ENCODE measurements at regions not wholly inside any gene's neighbourhood (a gene's known extent, or its start where the extent isn't known, plus 50 kb on each side); places are given as distances from the start of the nearest gene placed in this dataset.

DNA sequence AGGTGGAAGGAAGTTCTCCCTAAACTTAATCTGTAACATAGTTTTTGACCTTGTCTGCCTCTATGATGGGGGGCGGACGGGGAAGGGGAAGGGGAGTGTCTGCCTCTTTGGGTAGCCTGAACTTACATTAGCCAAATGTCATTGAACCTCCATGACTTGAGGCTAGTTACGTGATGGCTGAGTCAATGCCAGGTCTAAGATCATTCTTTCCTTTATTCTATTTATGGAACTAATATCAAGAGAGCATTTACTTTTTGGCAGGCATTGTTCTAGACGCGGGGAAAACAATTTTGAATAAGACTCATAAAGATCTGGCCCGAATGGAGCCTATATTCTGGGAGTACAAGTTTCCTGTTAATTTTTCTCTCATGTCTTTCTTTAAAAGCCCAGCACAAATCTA is 340.7 kb upstream of the C2CD4B start:
- DNase-seq (ENCODE audit: low spot score): no peak
- POLR2A ChIA-PET: no interaction called here
- no peak overlapping the region for H3K4me3 Mint-ChIP-seq
- 0 out of 2 replicates have a peak overlapping the region, but pooled peaks have one; percentile 83 for H3K27ac Mint-ChIP-seq
- H3K9me3 Mint-ChIP-seq: no peaks in the 10 kb centered on the region
- no peak for ATAC-seq
- H3K4me1 Mint-ChIP-seq: peaks cover 47% of the 10 kb centered on the region
- CTCF ChIA-PET: interaction anchor here (1.1 kb wide), 1 partner anchor 44 kb away, joined by 3 read pairs; no protein-coding TSS in a partner anchor
- no peaks in the 10 kb centered on the region for H3K36me3 Mint-ChIP-seq
- H3K27me3 Mint-ChIP-seq (ENCODE audit: low read depth): no peaks in the 10 kb centered on the region
- TF ChIP-seq, protein P1, sequence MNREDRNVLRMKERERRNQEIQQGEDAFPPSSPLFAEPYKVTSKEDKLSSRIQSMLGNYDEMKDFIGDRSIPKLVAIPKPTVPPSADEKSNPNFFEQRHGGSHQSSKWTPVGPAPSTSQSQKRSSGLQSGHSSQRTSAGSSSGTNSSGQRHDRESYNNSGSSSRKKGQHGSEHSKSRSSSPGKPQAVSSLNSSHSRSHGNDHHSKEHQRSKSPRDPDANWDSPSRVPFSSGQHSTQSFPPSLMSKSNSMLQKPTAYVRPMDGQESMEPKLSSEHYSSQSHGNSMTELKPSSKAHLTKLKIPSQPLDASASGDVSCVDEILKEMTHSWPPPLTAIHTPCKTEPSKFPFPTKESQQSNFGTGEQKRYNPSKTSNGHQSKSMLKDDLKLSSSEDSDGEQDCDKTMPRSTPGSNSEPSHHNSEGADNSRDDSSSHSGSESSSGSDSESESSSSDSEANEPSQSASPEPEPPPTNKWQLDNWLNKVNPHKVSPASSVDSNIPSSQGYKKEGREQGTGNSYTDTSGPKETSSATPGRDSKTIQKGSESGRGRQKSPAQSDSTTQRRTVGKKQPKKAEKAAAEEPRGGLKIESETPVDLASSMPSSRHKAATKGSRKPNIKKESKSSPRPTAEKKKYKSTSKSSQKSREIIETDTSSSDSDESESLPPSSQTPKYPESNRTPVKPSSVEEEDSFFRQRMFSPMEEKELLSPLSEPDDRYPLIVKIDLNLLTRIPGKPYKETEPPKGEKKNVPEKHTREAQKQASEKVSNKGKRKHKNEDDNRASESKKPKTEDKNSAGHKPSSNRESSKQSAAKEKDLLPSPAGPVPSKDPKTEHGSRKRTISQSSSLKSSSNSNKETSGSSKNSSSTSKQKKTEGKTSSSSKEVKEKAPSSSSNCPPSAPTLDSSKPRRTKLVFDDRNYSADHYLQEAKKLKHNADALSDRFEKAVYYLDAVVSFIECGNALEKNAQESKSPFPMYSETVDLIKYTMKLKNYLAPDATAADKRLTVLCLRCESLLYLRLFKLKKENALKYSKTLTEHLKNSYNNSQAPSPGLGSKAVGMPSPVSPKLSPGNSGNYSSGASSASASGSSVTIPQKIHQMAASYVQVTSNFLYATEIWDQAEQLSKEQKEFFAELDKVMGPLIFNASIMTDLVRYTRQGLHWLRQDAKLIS (CRISPR knock-in tag; IDR thresholded peaks at IDR 0.05; ENCODE audit: borderline replicate concordance): no peak
- TF ChIP-seq EMX1 (CRISPR knock-in tag; IDR thresholded peaks at IDR 0.05) (no peak), RORB (CRISPR knock-in tag; IDR thresholded peaks at IDR 0.05) (no peak), GABPB1 (CRISPR knock-in tag; IDR thresholded peaks at IDR 0.05) (no peak), ZNF138 (CRISPR knock-in tag; conservative IDR thresholded peaks at IDR 0.05) (no peak), GRHL2 (CRISPR knock-in tag; IDR thresholded peaks at IDR 0.05; ENCODE audit: insufficient replicate concordance, severe bottlenecking) (no peak)
- TF ChIP-seq, protein P2, sequence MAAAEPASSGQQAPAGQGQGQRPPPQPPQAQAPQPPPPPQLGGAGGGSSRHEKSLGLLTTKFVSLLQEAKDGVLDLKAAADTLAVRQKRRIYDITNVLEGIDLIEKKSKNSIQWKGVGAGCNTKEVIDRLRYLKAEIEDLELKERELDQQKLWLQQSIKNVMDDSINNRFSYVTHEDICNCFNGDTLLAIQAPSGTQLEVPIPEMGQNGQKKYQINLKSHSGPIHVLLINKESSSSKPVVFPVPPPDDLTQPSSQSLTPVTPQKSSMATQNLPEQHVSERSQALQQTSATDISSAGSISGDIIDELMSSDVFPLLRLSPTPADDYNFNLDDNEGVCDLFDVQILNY (CRISPR knock-in tag; IDR thresholded peaks at IDR 0.05): no peak

DNA sequence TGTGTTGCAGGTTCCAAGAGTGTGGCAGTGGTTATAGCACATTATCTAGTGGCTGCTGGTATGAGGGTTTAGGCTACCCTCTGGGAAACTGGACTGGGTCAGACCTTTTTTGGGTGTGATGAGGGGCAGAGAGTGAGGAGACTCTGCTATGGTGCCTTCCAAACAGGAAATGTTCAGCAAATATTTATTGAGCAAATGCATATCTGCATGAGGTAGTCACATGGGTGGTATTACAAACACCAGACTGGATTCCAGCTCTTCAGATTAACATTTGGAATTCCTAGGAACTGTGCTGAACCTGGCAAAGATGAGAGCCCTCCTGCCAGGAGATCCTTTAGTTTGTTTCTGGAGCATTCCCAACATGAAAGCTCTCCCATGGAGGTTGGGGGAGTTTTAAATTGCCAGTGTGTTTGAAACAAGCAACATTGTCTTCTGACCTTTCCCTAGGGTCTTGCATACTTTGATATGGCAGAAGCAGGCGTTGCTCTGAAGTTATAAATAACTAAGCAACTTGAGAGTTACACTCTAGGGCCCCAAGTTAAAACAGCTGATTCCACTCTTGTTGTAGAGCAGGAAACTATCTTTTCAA is 341.2 kb upstream of the C2CD4B start:
- H3K4me3 Mint-ChIP-seq: no peak overlapping the region
- POLR2A ChIA-PET: interaction anchor here (0.6 kb wide), 1 partner anchor 115 kb away, joined by 3 read pairs; no protein-coding TSS in a partner anchor
- no peaks in the 10 kb centered on the region for H3K9me3 Mint-ChIP-seq
- TF ChIP-seq TP53 (CRISPR knock-in tag; IDR thresholded peaks at IDR 0.05) (no peak), GTF2I (CRISPR knock-in tag; conservative IDR thresholded peaks at IDR 0.05) (no peak), FOXK1 (CRISPR knock-in tag; IDR thresholded peaks at IDR 0.05) (no peak), CBFB (CRISPR knock-in tag; IDR thresholded peaks at IDR 0.05; ENCODE audit: low read depth) (no peak), CREB1 (CRISPR knock-in tag; IDR thresholded peaks at IDR 0.05) (no peak), ZBTB21 (CRISPR knock-in tag; IDR thresholded peaks at IDR 0.05; ENCODE audit: borderline replicate concordance) (no peak), NR2C2 (CRISPR knock-in tag; IDR thresholded peaks at IDR 0.05) (no peak)
- TF ChIP-seq, protein P3, sequence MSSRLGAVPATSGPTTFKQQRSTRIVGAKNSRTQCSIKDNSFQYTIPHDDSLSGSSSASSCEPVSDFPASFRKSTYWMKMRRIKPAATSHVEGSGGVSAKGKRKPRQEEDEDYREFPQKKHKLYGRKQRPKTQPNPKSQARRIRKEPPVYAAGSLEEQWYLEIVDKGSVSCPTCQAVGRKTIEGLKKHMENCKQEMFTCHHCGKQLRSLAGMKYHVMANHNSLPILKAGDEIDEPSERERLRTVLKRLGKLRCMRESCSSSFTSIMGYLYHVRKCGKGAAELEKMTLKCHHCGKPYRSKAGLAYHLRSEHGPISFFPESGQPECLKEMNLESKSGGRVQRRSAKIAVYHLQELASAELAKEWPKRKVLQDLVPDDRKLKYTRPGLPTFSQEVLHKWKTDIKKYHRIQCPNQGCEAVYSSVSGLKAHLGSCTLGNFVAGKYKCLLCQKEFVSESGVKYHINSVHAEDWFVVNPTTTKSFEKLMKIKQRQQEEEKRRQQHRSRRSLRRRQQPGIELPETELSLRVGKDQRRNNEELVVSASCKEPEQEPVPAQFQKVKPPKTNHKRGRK (CRISPR knock-in tag; IDR thresholded peaks at IDR 0.05; ENCODE audit: borderline replicate concordance): no peak
- TF ChIP-seq, protein P4, sequence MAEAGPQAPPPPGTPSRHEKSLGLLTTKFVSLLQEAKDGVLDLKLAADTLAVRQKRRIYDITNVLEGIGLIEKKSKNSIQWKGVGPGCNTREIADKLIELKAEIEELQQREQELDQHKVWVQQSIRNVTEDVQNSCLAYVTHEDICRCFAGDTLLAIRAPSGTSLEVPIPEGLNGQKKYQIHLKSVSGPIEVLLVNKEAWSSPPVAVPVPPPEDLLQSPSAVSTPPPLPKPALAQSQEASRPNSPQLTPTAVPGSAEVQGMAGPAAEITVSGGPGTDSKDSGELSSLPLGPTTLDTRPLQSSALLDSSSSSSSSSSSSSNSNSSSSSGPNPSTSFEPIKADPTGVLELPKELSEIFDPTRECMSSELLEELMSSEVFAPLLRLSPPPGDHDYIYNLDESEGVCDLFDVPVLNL (CRISPR knock-in tag; IDR thresholded peaks at IDR 0.05; ENCODE audit: borderline replicate concordance, low read depth): no peak
- TF ChIP-seq, protein P5, sequence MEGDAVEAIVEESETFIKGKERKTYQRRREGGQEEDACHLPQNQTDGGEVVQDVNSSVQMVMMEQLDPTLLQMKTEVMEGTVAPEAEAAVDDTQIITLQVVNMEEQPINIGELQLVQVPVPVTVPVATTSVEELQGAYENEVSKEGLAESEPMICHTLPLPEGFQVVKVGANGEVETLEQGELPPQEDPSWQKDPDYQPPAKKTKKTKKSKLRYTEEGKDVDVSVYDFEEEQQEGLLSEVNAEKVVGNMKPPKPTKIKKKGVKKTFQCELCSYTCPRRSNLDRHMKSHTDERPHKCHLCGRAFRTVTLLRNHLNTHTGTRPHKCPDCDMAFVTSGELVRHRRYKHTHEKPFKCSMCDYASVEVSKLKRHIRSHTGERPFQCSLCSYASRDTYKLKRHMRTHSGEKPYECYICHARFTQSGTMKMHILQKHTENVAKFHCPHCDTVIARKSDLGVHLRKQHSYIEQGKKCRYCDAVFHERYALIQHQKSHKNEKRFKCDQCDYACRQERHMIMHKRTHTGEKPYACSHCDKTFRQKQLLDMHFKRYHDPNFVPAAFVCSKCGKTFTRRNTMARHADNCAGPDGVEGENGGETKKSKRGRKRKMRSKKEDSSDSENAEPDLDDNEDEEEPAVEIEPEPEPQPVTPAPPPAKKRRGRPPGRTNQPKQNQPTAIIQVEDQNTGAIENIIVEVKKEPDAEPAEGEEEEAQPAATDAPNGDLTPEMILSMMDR (IDR thresholded peaks at IDR 0.05): no peak
- CTCF ChIA-PET: interaction anchor here (0.9 to 1.1 kb wide), 2 partner anchors 23 to 43 kb away, joined by 3 read pairs; no protein-coding TSS in a partner anchor
- H3K27me3 Mint-ChIP-seq (ENCODE audit: low read depth): no peaks in the 10 kb centered on the region
- peak overlapping the region; percentile 83 for H3K27ac Mint-ChIP-seq
- ATAC-seq: peak; percentile 54
- DNase-seq (ENCODE audit: low spot score): no peak
- H3K4me1 Mint-ChIP-seq: peaks cover 47% of the 10 kb centered on the region
- H3K36me3 Mint-ChIP-seq: no peaks in the 10 kb centered on the region
